Left cardiac atrium (tissue), 4 donors: ENCODE measurements at regions not wholly inside any gene's neighbourhood (a gene's known extent, or its start where the extent isn't known, plus 50 kb on each side); places are given as distances from the start of the nearest gene placed in this dataset.
A peak's percentile ranks its signal among the peaks of the same experiment; 100 is the strongest.

ENCODE experiments used
- ATAC-seq, 2 donors: fragments of 200-7000 bp; cut with Tn5 transposase; one replicate each; pipeline ENCODE4 v1.9.1; 2020; ENCODE audit warnings: mild to moderate bottlenecking in 2 of 2, moderate library complexity in 2 of 2
- DNase-seq: peaks from one replicate; pipeline ENCODE4 v3.0.0-alpha.2; 2020
- intact Hi-C, 2 donors: fragments of 100-400 bp; cut with DNase I; formaldehyde crosslinking; loops; one replicate each; pipeline versions ENCODE4 v1.14.1 to v1.15.1; 2022 to 2023
- donor health status: DM: no; HTN: yes; CAD: no.
- donor health status: DM: no; HTN: yes; CAD: no; lungs with severe emphysema.
- donor health status: DM: yes; HTN: yes; CAD: no.
- donor health status: Dilated cardiomyopathy.

DNA sequence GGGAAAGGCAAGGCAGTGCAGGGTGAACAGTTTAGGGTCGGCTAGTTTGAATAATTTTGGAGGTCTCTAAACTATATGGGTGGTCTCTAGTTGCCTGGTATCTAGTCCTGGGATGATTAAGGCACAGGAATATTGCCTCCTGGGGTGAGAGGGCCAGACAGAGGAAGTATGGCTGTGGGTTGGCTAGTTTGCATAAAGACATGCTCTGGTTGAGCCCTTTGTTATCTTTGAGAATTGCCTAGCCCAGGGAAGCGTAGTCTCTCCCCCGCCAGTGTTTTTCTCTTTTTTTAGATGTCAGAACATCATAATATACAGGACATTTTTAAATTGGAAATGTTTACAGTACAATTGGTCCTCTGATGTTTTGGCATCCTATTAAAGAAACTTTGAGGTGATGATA is 163.5 kb downstream of the PWWP3B start:
- intact Hi-C loops = no loop called here
- DNase-seq (no peak), ATAC-seq (no peak)

- no peak for DNase-seq
- intact Hi-C loops = no loop called here
- ATAC-seq = no peak
These were observed 173.7 kb downstream of the PWWP3B start for GRCh38 chrX:106341823-106342222.

DNA sequence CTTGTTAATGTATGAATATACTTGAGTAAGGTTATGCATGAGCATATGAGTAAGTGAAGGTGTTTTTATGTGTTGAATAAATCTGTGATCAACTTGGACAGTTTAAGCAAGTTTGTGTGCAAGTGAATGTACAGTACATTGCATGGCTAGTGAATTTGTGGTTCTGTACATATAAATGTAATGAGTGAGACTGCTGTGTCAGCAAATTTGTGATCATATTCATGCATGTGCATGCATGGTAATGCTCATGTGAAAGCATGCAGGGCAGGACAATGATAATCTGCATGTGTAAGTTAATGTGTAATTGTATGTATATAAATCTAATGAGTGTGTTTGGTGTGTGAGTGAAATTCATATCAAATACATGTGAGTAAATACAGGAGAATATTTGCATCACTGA is 188.5 kb downstream of the PWWP3B start:
- DNase-seq (no peak), ATAC-seq (no peak)
- intact Hi-C loops = no loop called here

DNA sequence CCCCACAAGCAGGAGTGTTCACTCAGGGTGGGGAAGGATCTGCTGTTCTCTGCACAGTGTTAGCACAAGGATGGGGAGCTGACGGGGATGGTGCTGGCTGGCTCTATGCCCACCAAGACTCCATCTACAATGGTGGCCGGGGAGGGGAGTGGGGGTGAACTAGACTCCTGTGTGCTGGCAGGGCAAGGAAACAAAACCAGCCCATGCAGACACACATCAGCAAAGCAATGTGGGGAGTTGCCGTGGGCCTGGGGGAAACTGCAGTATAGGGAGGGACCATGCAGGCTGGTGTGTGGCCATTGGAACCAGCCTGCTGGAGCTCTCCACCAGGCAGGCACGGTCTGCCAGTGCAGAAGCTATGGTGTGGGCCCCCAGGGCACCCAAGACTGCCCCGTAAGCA is 195.1 kb downstream of the PWWP3B start:
- intact Hi-C loops = no loop called here
- ATAC-seq (no peak), DNase-seq (no peak)

- no peak for DNase-seq
- intact Hi-C loops = no loop called here
- ATAC-seq = no peak
These were observed 210.5 kb downstream of the PWWP3B start for GRCh38 chrX:106378616-106379015.

DNA sequence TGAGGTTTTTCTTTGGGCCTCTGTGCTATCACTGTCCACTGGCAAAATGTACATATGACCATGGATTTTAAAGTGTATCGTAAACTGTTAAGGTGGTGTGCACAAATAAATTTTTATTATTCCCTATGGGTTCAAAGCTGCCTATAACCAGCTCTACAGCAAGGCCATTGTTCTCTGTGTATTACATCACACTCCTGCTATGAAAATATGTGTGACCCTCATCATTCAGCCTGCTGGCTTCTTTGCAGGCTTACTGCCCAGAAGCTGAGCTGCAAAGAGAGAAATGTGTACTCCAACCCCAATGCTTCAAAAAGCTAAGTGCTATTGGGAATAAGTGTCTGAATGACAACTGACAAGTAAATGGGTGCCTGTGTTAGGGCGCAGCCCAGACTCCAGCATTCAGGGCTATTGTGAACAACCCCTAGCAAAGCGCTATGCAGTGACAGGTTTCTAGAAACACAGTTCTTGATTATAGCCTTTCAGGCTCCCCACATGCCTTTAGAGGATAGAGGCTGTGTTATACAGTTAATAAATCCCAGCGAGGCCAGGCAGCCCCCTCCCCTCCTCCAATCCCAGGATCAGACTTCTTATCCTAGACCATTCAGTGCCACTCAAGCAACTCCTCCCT is 220.4 kb upstream of the RADX start:
- no peak for ATAC-seq
- intact Hi-C loops = no loop called here

DNA sequence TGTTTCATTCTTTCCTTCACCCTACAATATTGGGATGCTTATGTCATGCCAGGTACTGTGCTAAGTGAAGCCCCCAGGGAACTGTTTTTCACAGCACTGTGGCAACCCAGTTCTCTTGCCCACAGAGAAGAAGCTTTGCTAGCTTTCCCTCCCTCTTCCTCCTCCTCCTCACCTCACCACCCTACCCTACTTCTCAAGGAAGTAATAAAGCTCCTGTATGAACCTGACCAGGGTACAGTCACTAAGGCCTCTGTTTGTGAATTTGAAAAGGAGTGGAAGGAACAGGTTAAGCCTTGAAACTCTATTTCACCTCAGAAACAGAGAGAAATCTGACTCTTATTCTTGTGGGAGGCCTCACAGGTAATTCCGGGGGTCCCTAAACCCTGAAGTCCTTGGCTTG is 219.4 kb upstream of the RADX start:
- no peak for ATAC-seq
- intact Hi-C loops = no loop called here
- DNase-seq = no peak

More for the DNA sequence above, 220.4 kb upstream of the RADX start:
- no peak for DNase-seq

DNA sequence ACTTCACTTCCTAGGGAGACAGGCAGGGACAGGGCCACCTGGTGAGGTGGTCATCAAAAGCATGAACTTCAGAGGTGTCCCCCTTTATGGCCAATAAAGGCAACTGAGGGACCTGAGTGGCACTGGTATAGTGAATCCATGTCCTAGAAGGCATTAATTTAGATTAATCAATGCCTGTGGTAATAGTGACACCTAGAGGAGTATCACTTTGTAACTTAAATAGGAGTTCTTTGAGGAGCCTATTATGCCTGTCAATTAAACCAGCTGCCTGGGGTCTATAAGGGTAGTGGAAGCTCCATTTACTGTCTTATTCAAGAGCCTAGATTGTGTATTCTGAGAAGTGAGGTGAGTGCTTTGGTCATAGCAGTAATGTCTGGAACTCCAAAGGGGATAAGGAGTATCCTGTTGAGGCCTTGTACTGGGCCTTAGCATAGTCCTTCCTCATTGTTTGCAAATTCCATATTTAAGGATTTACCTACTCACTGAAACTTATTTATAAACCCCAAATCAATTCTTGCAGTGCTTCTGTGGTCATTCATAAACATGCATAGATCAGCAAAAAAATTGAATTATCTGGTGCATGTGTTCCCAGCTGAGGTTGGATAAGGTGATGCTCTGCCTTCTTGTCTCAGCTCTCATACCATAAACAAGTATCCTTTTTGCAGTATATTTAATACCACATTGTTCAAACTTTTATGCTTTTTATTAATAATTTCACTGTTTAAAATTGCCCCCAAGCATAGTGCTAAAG is 213.8 kb upstream of the RADX start:
- intact Hi-C loops = loop anchor here in 1 of 2 donors (5.0 kb wide), 1 partner anchor 226 kb away; no protein-coding TSS in a partner anchor
- no peak for ATAC-seq
- no peak for DNase-seq

DNA sequence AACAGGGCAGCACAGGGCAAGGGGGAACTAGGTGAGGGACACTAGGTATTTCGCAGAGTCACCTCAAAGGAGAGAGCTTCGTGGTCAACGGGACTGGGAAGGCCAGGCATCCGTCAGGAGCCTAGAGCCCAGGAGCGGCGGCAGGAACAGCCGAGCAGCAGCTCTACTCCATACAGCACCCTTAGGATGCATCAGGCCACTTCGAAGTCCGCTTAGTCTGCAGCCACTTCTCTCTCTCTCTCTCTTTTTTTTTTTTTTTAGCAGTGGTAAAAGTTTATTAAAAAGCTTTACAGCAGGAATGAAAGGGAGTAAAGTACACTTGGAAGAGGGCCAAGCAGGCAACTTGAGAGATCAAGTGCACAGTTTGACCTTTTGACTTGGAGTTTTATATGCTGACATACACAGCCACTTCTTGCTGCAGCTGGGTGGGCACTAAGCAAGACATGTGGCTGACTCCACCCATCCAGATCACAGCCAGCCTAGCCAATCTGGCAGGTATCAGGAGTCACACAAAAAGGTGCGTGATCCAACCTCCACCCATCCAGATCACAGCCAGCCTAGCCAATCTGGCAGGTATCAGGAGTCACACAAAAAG is 209.7 kb upstream of the RADX start:
- DNase-seq (no peak), ATAC-seq (no peak)
- intact Hi-C loops = no loop called here

GRCh38 chrX:106404512-106404911 is 207.3 kb upstream of the RADX start:
- no peak for DNase-seq
- no peak for ATAC-seq
- intact Hi-C loops = no loop called here

GRCh38 chrX:106415276-106415895 is 196.4 kb upstream of the RADX start:
- intact Hi-C loops = no loop called here
- DNase-seq = no peak
- no peak for ATAC-seq

DNA sequence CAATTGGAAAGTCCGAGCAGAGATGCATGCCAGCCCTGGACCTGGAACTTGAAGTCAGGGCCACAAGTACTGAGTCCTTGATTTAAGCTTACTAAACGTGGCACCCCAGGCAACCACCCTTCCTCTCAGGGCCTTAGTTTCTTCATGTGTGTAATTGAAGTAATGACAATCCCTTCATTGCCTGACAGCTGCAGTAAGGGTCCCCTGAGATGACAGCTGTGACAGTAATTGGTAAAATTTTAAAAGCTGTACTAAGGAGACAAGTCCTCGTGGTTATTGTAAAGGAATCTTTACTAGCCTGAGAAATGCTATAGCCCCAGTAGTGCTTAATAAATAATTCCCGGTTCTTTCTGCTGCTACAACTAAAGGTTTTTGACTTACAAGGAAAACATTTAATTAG is 175.1 kb upstream of the RADX start:
- intact Hi-C loops = no loop called here
- DNase-seq = no peak
- ATAC-seq = no peak

- DNase-seq (no peak), ATAC-seq (no peak)
- intact Hi-C loops = no loop called here
These were observed 174.4 kb upstream of the RADX start for GRCh38 chrX:106437407-106437806.

DNA sequence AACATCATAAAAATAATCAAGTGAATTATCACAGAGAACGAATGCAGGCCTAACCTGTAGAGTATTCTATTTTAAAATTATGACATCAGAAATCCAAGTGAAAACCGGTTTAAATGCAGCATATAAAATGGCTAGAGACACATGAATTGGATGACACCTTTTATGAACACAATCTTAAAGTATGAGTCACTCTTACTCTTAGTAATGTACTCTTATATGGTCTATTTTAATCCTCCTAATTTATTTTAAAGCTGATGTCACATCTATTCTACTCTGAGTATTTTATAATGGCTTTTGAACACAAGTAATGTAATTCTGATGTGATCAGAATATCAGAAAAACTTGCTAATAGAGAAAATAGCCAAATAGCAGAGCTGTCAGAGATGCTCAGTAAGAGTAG is 161.4 kb upstream of the RADX start:
- no peak for ATAC-seq
- intact Hi-C loops = no loop called here
- DNase-seq = no peak

DNA sequence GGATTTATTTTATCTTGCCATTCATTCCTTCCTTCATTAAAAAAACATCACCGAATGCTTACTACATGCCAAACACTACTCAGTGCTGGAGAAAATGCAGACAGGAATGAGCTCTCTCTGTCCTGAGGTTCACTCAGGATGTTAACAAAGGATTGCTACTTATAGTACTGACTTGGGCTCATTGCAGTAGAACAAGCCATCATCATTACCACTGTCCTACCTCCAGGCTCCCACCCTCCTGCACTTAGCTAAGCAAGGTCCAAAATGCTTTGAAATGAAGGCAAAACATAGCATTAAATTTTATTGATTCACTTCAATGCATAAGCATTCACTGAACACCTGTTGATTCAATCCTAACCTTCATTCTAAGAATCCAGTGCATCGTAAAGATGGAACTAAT is 159.8 kb upstream of the RADX start:
- ATAC-seq (no peak), DNase-seq (no peak)
- intact Hi-C loops = no loop called here

DNA sequence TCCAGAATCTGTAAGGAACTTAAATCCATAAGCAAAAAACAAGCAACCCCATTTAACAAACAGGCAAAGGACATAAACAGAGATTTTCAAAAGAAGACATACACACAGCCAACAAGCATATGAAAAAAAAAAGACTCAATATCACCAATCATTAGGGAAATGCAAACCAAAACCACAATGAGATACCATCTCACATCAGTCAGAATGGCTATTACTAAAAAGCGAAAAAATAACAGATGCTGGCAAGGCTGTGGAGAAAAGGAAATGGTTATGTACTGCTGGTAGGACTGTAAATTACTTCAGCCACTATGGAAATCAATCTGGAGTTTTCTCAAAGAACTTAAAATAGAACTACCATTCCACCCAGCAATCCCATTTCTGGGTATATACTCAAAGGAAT is 156.8 kb upstream of the RADX start:
- intact Hi-C loops = no loop called here
- no peak for DNase-seq
- ATAC-seq = no peak

DNA sequence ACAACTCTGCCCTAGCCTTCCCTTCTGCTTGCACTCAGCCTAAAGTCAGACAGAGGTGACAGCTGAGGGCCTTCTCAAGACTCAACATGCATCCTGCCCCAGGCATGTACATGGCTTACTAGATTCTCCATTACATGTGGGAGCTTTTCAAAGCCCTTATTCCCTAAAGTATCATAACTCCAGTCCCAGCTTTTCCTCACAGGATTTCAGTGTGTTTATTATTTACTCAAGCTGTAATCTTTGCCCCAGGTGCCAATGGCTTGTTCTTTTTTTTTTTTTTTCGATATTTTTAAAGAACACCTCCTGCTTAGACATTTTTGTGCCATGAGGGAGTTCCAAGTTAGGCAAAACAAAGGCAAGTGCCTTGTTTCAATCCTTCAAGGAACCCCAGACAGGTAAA is 154.0 kb upstream of the RADX start:
- intact Hi-C loops = no loop called here
- ATAC-seq (no peak), DNase-seq (no peak)

DNA sequence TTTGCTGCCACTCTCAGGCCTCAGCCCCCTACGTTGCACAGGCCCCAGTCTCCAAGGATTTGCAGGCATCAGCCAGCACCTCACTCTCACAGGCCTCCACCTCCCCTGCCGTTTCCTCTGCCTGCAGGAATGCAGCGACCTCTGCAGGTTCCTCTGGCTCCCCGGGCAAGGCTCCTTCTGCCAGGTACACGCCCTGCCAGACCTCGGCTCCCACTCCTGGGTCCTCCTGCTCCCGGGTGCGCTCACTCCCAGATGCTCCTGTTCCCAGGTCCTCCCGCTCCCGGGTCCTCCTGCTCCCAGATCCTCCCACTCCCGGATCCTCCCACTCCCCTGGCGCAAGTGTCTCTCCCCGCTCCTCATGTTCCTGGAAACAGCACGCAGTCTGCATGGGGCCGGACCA is 144.4 kb upstream of the RADX start:
- DNase-seq (peak; percentile 17), ATAC-seq (no peak)
- intact Hi-C loops = no loop called here

- DNase-seq (no peak), ATAC-seq (no peak)
- intact Hi-C loops = no loop called here
These were observed 143.8 kb upstream of the RADX start for GRCh38 chrX:106467943-106468342.

GRCh38 chrX:106468433-106468832 is 143.3 kb upstream of the RADX start:
- intact Hi-C loops = no loop called here
- ATAC-seq (no peak), DNase-seq (no peak)
